ENCODE measurements at regions not wholly inside any gene's neighbourhood (a gene's known extent, or its start where the extent isn't known, plus 50 kb on each side); places are given as distances from the start of the nearest gene placed in this dataset.

GRCh38 chr3:78281381-78281780 lies 1241.5 kb downstream of the ROBO2 start:
- no peak for FAIRE-seq
- Histone ChIP-seq H3K9me3 (ENCODE audit: low read length) (no peaks in the 10 kb centered on the region), H3K27me3 (ENCODE audit: control insufficient read depth in 1 of 2, insufficient read depth in 2 of 2, low read length in 2 of 2) (no peaks in the 10 kb centered on the region), H3K4me3 (replicated peaks in 1 of 3; ENCODE audit: insufficient read depth in 1 of 3, low read depth in 2 of 3, low read length in 3 of 3) (no peak overlapping the region), H3K36me3 (replicated peaks in 1 of 2; ENCODE audit: control insufficient read depth in 1 of 2, insufficient read depth in 2 of 2, low read length in 2 of 2) (no peaks in the 10 kb centered on the region), H2AFZ (ENCODE audit: low read length) (no peak overlapping the region), H3K9ac (ENCODE audit: insufficient read depth, low read depth, low read length) (no peak overlapping the region), H3K4me2 (ENCODE audit: low read depth, low read length) (no peak overlapping the region), H3K27ac (ENCODE audit: extremely low read length, insufficient read depth, low read length) (no peak overlapping the region), H3K4me1 (ENCODE audit: insufficient read depth, low read length) (no peaks in the 10 kb centered on the region), H4K20me1 (ENCODE audit: insufficient read depth, low read length) (no peaks in the 10 kb centered on the region), H3K79me2 (ENCODE audit: insufficient read depth, low read length) (no peaks in the 10 kb centered on the region)
- DNase-seq (ENCODE audit: low spot score): no peak
- TF ChIP-seq ZMYM4 (CRISPR knock-in tag; IDR thresholded peaks at IDR 0.05) (no peak), ARNT (IDR thresholded peaks at IDR 0.05) (no peak), YY1 (IDR thresholded peaks at IDR 0.05; ENCODE audit: insufficient read depth, insufficient replicate concordance, low read depth, low read length) (no peak), KDM1A (CRISPR knock-in tag; IDR thresholded peaks at IDR 0.05) (no peak), ZBTB25 (CRISPR knock-in tag; IDR thresholded peaks at IDR 0.05) (no peak), ZNF781 (CRISPR knock-in tag; IDR thresholded peaks at IDR 0.05; ENCODE audit: borderline replicate concordance, not compliant biosample characterization) (no peak), TRIM24 (CRISPR knock-in tag; IDR thresholded peaks at IDR 0.05) (no peak), ZFP36 (IDR thresholded peaks at IDR 0.05; ENCODE audit: borderline replicate concordance, low read depth, low read length, partially characterized antibody) (no peak), PLRG1 (conservative IDR thresholded peaks at IDR 0.05) (no peak), ZNF256 (CRISPR knock-in tag; conservative IDR thresholded peaks at IDR 0.05) (no peak), ZNF350 (CRISPR knock-in tag; IDR thresholded peaks at IDR 0.05; ENCODE audit: borderline replicate concordance, low read depth) (no peak), GLMP (CRISPR knock-in tag; IDR thresholded peaks at IDR 0.05; ENCODE audit: borderline replicate concordance) (no peak), PAX8 (CRISPR knock-in tag; IDR thresholded peaks at IDR 0.05; ENCODE audit: borderline replicate concordance) (no peak), KDM2A (CRISPR knock-in tag; IDR thresholded peaks at IDR 0.05; ENCODE audit: borderline replicate concordance, low read depth) (no peak), FOSL2 (CRISPR knock-in tag; IDR thresholded peaks at IDR 0.05) (no peak), KAT2B (IDR thresholded peaks at IDR 0.05; ENCODE audit: borderline replicate concordance, low read depth, low read length) (no peak), ZNF547 (CRISPR knock-in tag; IDR thresholded peaks at IDR 0.05) (no peak), ADNP (CRISPR knock-in tag; IDR thresholded peaks at IDR 0.05) (no peak)
- WGBS (ENCODE audit: low lambda C conversion rate): 40% methylated on average over 1 of the region's 6 CpGs
- intact Hi-C loops (cut with micrococcal nuclease; ENCODE audit: unreplicated experiment): no loop called here
- in situ Hi-C loops (cut with HindIII; ENCODE audit: extremely low pct_ligation_motif_present, low pct_unique_long_range_greater_than_20kb): no loop called here
- no TSS peak for BruUV-seq (replicated peaks)
- CTCF ChIA-PET (ENCODE audit: low intra/inter-chr PET ratio, low total read pairs): no interaction called here
- no peak for ATAC-seq
- POLR2A ChIA-PET: no interaction called here
